Right atrium auricular region (tissue), 2 donors: ENCODE measurements at regions not wholly inside any gene's neighbourhood (a gene's known extent, or its start where the extent isn't known, plus 50 kb on each side); places are given as distances from the start of the nearest gene placed in this dataset.
"Not testable (repeated sequence)": the region's sequence is repeated elsewhere in the genome, so short reads cannot be mapped to it uniquely, and the experiment has no call there.

ENCODE experiments used
- DNase-seq: peaks from one replicate; pipeline ENCODE4 v3.0.0-alpha.2; 2019; ENCODE audit warnings: low spot score
- H3K27ac ChIP-seq, 2 donors: fragments of 200-600 bp; sonication (generic); 1 replicate in 1 of 2; 2 replicates in 1 of 2; pipeline ENCODE4 v1.5.1; 2016 to 2019
- H3K27me3 ChIP-seq, 2 donors: fragments of 200-600 bp; sonication (generic); one replicate each; pipeline versions ENCODE4 v1.5.1 to v1.6.0; 2017 to 2019
- H3K36me3 ChIP-seq: fragments of 200-600 bp; sonication (generic); one replicate; pipeline ENCODE4 v1.5.1; 2016
- H3K4me1 ChIP-seq, 2 donors: fragments of 200-600 bp; sonication (generic); one replicate each; pipeline versions ENCODE4 v1.5.1 to v1.6.0; 2017 to 2019
- H3K4me3 ChIP-seq, 2 donors: fragments of 200-600 bp; sonication (generic); 1 replicate in 1 of 2; 2 replicates in 1 of 2; pipeline ENCODE4 v1.5.1; 2017 to 2019; ENCODE audit warnings: mild to moderate bottlenecking in 1 of 2, moderate library complexity in 1 of 2
- H3K9me3 ChIP-seq, 2 donors: fragments of 200-600 bp; sonication (generic); one replicate each; pipeline ENCODE4 v1.5.1; 2019
- CTCF ChIP-seq, 2 donors: fragments of 200-600 bp; sonication (generic); IDR thresholded peaks; one replicate each; pipeline ENCODE4 v1.5.1; 2019; ENCODE audit warnings: antibody characterized with exemption in 2 of 2

- no peak for TF ChIP-seq CTCF (IDR thresholded peaks at IDR 0.05)
- Histone ChIP-seq H3K27ac (no peak overlapping the region), H3K27me3 (no peaks in the 10 kb centered on the region)
These were observed 192.7 kb upstream of the ADAMTSL1 start for GRCh38 chr9:18281291-18281690.

GRCh38 chr9:18294229-18294628, 179.7 kb upstream of the ADAMTSL1 start:
- Histone ChIP-seq H3K4me3 (no peak overlapping the region), H3K27me3 (no peaks in the 10 kb centered on the region), H3K36me3 (no peaks in the 10 kb centered on the region), H3K27ac (no peak overlapping the region), H3K4me1 (no peaks in the 10 kb centered on the region), H3K9me3 (no peaks in the 10 kb centered on the region)
- TF ChIP-seq CTCF (IDR thresholded peaks at IDR 0.05) = no peak
- no peak for DNase-seq

More at GRCh38 chr9:18281291-18281690, 192.7 kb upstream of the ADAMTSL1 start:
- Histone ChIP-seq H3K4me1 (no peaks in the 10 kb centered on the region), H3K36me3 (no peaks in the 10 kb centered on the region), H3K4me3 (no peak overlapping the region), H3K9me3 (peaks cover 0 to 11% of the 10 kb centered on the region in 2 donors)
- DNase-seq = no peak

GRCh38 chr9:18296702-18297055, 177.3 kb upstream of the ADAMTSL1 start:
- Histone ChIP-seq H3K4me1 (no peaks in the 10 kb centered on the region), H3K4me3 (no peak overlapping the region), H3K27me3 (no peaks in the 10 kb centered on the region), H3K27ac (no peak overlapping the region), H3K36me3 (no peaks in the 10 kb centered on the region), H3K9me3 (no peaks in the 10 kb centered on the region)
- DNase-seq = no peak
- TF ChIP-seq CTCF (IDR thresholded peaks at IDR 0.05) = no peak

- Histone ChIP-seq H3K27ac (no peak overlapping the region), H3K27me3 (no peaks in the 10 kb centered on the region), H3K4me3 (no peak overlapping the region), H3K4me1 (no peaks in the 10 kb centered on the region), H3K9me3 (no peaks in the 10 kb centered on the region), H3K36me3 (no peaks in the 10 kb centered on the region)
- no peak for DNase-seq
- peak in 1 of 2 donors; percentile 33 for TF ChIP-seq CTCF (IDR thresholded peaks at IDR 0.05)
These were observed 176.7 kb upstream of the ADAMTSL1 start for GRCh38 chr9:18297056-18297841.

GRCh38 chr9:18299449-18299848, 174.5 kb upstream of the ADAMTSL1 start:
- H3K9me3 ChIP-seq = no peaks in the 10 kb centered on the region
- no peaks in the 10 kb centered on the region for H3K4me1 ChIP-seq
- H3K27me3 ChIP-seq = no peaks in the 10 kb centered on the region
- no peak overlapping the region for H3K4me3 ChIP-seq
- H3K36me3 ChIP-seq = no peaks in the 10 kb centered on the region
- TF ChIP-seq CTCF (IDR thresholded peaks at IDR 0.05) = no peak
- H3K27ac ChIP-seq = no peak overlapping the region
- no peak for DNase-seq

GRCh38 chr9:18305167-18305806, 168.7 kb upstream of the ADAMTSL1 start:
- not testable (repeated sequence) for H3K4me3 ChIP-seq, H3K27ac ChIP-seq, H3K9me3 ChIP-seq, H3K4me1 ChIP-seq, H3K27me3 ChIP-seq, DNase-seq, H3K36me3 ChIP-seq
